Subcutaneous abdominal adipose tissue (tissue), 5 donors: ENCODE measurements at regions not wholly inside any gene's neighbourhood (a gene's known extent, or its start where the extent isn't known, plus 50 kb on each side); places are given as distances from the start of the nearest gene placed in this dataset.

ENCODE experiments used
- H3K27ac ChIP-seq: one replicate; pipeline ENCODE4 v1.7.0; 2013; ENCODE audit warnings: low read depth, mild to moderate bottlenecking, inconsistent platforms, low read length, moderate library complexity
- H3K27me3 ChIP-seq, 5 donors: one replicate each; pipeline ENCODE4 v1.7.0; 2013; ENCODE audit warnings: low read length in 5 of 5, inconsistent platforms in 1 of 5; ENCODE audit not compliant: control insufficient read depth in 5 of 5, insufficient read depth in 4 of 5
- H3K36me3 ChIP-seq, 5 donors: one replicate each; pipeline ENCODE4 v1.7.0; 2013; ENCODE audit warnings: low read length in 5 of 5; ENCODE audit not compliant: control insufficient read depth in 5 of 5, insufficient read depth in 5 of 5
- H3K4me1 ChIP-seq, 5 donors: one replicate each; pipeline ENCODE4 v1.7.0; 2013; ENCODE audit warnings: low read length in 5 of 5, mild to moderate bottlenecking in 3 of 5, moderate library complexity in 1 of 5; ENCODE audit not compliant: control insufficient read depth in 5 of 5, insufficient read depth in 5 of 5
- H3K4me3 ChIP-seq, 5 donors: one replicate each; pipeline ENCODE4 v1.7.0; 2013; ENCODE audit warnings: low read length in 5 of 5, low read depth in 1 of 5
- H3K9ac ChIP-seq, 5 donors: one replicate each; pipeline ENCODE4 v1.7.0; 2013; ENCODE audit warnings: low read length in 5 of 5, mild to moderate bottlenecking in 4 of 5, moderate library complexity in 3 of 5
- H3K9me3 ChIP-seq, 5 donors: one replicate each; pipeline ENCODE4 v1.7.0; 2013; ENCODE audit warnings: low read length in 5 of 5; ENCODE audit not compliant: control insufficient read depth in 5 of 5
- donor health status: healthy.
- donor health status: healthy.
- donor health status: healthy.
- donor health status: healthy.
- donor health status: healthy.

DNA sequence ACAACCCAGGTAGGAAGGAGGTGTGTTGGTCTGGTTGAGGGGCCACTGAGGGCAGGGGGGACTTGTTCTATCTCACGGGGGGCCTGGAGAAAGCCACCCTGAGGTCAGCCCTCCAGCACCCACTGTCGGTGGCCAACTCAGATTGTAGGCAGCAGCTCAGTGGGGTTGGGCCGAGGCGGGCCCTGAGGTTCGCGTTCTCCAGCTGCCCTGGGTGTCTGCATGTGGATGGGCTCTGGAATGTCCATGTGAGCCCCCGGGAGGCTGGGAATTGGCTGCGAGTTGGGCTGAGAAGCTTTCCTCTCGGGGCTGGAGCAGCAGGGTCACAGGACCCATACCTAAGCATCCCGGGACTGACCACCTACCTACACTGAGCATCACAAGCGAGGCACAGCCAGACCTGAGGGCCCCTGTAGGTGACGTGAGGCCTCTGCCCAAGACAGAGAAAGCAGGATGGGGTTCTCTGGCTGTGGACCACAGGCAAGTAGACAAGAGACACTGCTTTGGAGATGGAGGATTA is 70.3 kb upstream of the HAAO start:
- H3K9ac ChIP-seq = no peak overlapping the region
- no peak overlapping the region for H3K27ac ChIP-seq
- H3K36me3 ChIP-seq = no peaks in the 10 kb centered on the region
- H3K9me3 ChIP-seq = peaks cover 0 to 3% (median 0%) of the 10 kb centered on the region in 5 donors
- H3K4me3 ChIP-seq = no peak overlapping the region
- H3K4me1 ChIP-seq = peaks cover 5 to 32% (median 21%) of the 10 kb centered on the region in 5 donors
- no peaks in the 10 kb centered on the region for H3K27me3 ChIP-seq

DNA sequence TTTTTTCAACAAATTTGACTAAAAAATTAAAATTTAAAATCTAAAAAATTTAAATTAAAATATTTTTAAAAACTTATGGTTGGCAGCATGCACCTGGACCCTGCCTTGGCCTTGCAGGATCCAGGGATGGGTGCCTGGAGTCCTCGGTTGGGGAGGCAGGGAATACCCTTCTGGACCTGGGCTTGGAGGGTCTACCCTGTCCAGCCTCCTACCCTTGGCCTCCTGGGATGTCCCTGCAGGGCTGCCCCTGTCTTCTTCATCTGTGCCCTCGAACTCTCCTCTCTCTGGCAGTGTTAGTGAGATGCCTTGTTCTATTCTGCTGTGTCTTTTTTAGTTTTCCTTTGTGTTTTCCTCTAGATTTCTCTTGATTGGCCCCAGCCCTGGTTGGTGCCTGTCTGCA is 68.9 kb upstream of the HAAO start:
- H3K4me3 ChIP-seq = no peak overlapping the region
- H3K27me3 ChIP-seq = no peaks in the 10 kb centered on the region
- H3K27ac ChIP-seq = no peak overlapping the region

DNA sequence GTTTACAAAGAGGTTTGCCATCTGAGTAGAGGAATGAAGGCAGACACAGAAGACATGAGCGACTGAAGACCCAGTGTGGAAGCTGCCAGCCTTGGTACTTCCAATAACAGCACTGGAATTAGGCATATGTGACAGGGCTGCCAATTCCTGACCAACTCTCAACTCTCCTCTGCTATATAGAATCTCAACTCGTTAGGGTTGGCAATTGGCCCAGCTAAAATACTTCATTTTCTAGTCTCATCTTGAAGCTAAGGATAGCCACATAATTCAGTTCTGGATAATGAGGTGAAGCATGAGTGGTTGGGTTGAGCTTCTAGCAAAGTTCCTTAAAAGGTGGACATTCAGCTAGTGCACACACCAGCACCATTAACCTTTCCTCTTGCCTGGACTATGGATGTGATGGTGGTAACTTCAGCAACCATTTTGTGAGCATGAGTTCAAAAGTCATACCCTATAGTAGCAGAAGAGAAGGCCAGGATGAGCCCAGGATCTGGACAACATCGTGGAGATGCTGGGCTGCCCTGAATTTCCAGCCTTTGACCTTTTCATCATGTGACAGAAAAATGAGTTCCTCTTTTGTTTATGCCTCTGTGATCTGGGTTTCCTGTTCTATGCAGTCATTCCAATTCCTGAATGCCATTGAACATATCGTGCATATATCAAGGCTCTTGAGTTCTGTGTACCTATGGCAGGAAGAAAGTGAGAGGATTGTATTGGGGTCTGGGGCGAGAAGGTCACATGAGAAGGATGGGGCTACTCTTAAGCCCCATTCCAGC is 68.1 kb upstream of the HAAO start:
- Histone ChIP-seq H3K36me3 (no peaks in the 10 kb centered on the region), H3K9me3 (peaks cover 0 to 3% (median 0%) of the 10 kb centered on the region in 5 donors), H3K4me1 (peaks cover 0 to 10% (median 0%) of the 10 kb centered on the region in 5 donors), H3K27me3 (no peaks in the 10 kb centered on the region), H3K9ac (no peak overlapping the region), H3K27ac (no peak overlapping the region), H3K4me3 (no peak overlapping the region)

More for the DNA sequence above, 68.9 kb upstream of the HAAO start:
- Histone ChIP-seq H3K36me3 (no peaks in the 10 kb centered on the region), H3K4me1 (peaks cover 5 to 18% (median 7%) of the 10 kb centered on the region in 5 donors), H3K9me3 (peaks cover 0 to 3% (median 0%) of the 10 kb centered on the region in 5 donors), H3K9ac (no peak overlapping the region)

DNA sequence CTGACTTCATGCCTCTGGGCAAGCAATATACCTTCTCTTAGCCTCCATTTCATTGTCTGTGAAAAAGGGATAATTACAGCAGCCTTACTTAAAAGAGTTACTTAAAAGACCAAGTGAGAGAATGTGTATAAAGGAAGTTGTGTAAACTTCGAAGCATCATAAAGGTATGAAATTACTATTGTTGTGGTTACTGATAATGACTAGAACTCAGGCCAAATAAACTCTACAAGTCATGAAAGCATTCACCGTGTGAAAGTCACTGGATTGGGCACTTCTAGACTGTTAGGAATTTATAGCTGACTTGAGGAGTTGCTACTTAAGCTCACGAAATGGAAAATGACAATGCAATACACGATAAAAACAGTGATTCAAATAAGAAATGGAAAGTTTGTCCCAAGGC is 67.4 kb upstream of the HAAO start:
- no peak overlapping the region for H3K4me3 ChIP-seq
- no peaks in the 10 kb centered on the region for H3K36me3 ChIP-seq
- H3K4me1 ChIP-seq = peaks cover 0 to 10% (median 0%) of the 10 kb centered on the region in 5 donors
- no peak overlapping the region for H3K27ac ChIP-seq
- no peak overlapping the region for H3K9ac ChIP-seq
- no peaks in the 10 kb centered on the region for H3K27me3 ChIP-seq
- H3K9me3 ChIP-seq = peaks cover 0 to 3% (median 0%) of the 10 kb centered on the region in 5 donors

DNA sequence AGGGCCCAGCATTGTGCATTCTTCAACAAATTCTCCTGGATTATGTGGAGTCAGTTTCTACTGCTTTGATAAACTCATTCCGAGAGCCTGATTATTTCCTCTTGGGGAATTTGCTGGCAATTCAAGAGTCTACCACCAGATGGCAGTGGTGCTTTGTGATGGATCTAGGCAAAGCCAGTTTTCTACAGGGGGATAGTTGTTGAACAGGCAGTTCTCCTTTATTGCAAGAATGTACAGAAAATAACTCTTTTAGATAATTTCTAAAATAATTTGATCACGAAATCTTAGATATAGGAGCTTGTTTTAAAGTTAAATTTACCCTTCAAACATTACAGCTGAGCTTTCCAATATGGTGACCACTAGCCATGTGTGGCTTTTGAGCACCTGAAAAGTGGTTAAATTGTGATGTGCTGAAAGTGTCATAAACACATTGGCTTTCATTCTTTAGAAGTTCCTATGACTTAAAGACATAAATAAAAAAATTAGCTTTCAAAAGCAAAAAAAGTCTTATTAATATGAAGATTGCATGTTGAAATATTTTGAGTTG is 66.7 kb upstream of the HAAO start:
- Histone ChIP-seq H3K27ac (no peak overlapping the region), H3K36me3 (no peaks in the 10 kb centered on the region), H3K9me3 (peaks cover 0 to 3% (median 0%) of the 10 kb centered on the region in 5 donors), H3K9ac (no peak overlapping the region), H3K27me3 (no peaks in the 10 kb centered on the region), H3K4me1 (peaks cover 0 to 15% (median 6%) of the 10 kb centered on the region in 5 donors), H3K4me3 (no peak overlapping the region)

DNA sequence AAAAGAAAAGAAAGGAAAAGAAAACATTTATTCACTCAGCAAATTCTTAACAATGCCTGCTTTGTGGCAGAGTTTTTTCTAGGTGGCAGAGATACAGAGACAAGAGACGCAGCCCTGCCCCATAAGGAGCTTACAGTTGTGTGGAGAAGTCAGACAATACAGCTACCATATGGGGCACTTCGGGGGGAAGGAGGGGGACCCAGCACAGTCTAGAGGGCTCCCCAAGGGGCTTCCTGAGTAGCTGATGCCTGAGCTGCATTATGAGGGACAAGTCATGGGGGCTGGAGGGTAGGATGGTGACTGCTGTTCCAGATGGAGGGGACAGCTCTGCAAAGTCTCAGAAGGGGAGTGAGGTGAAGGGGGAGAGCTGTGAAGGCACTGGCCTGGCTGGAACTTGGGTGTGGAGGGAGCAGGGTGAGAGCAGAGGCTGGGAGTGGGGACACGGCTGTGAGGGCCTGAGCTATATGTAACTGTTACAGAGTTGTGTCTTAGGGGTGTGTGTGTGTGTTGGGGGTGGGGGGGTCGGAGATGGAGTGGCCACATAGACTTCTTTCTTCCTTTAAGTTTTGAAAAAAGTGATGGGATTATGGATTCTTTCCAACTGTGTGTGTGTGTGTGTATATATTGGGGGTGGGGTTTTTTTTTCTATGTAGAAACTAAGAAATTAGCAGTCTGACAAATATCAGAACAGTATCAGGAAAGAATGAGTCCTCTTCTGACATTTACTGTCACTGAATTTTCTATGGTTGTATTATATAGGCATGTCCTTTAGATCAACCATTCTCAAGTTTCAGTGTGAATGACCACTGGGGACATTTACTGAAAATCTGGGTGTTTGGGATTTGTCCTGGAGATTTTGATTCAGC is 66.0 kb upstream of the HAAO start:
- Histone ChIP-seq H3K27me3 (no peaks in the 10 kb centered on the region), H3K4me1 (peaks cover 0 to 21% (median 12%) of the 10 kb centered on the region in 5 donors)

DNA sequence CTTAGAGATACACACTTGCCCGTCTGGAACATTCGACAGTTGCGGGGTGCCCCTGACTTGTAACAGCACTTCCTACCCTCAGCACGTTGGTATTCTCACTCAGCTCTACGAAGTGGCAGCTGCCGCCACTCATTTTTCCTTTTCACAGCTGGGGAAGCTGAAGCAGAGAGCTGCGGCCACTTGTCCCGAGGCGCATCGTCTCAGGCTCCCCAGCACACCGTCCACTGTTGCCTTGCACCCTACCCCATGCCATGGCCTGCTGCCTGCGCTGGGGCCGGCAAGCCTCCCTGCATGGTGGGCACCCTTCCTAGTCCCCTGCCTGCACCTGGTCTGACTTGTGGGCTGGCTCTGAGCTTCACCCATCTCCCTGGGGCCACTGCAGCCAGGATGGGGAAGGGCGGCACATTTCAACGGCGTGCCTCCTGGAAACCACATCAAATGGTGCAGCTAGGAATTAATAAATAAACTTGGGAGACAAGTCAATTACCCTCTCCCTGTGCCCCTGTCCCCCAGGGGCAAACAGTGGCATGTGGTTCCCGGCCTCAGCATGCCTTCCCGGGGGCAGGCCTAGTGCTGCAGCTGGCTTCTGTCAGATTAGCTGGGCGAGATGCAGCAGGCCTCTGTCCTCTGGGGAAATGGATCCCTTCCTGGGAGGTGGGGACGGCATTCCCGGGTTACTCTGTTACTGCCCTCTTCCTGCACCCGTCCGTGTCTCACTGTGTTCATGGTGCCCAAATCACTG is 64.7 kb upstream of the HAAO start:
- peaks cover 0 to 21% (median 16%) of the 10 kb centered on the region in 5 donors for H3K4me1 ChIP-seq
- no peaks in the 10 kb centered on the region for H3K36me3 ChIP-seq
- no peak overlapping the region for H3K9ac ChIP-seq
- no peak overlapping the region for H3K4me3 ChIP-seq
- H3K27me3 ChIP-seq = no peaks in the 10 kb centered on the region
- H3K9me3 ChIP-seq = peaks cover 0 to 3% (median 0%) of the 10 kb centered on the region in 5 donors
- H3K27ac ChIP-seq = no peak overlapping the region

More for the DNA sequence above, 66.0 kb upstream of the HAAO start:
- Histone ChIP-seq H3K4me3 (no peak overlapping the region), H3K9ac (no peak overlapping the region), H3K9me3 (peaks cover 0 to 3% (median 0%) of the 10 kb centered on the region in 5 donors), H3K27ac (no peak overlapping the region), H3K36me3 (no peaks in the 10 kb centered on the region)

DNA sequence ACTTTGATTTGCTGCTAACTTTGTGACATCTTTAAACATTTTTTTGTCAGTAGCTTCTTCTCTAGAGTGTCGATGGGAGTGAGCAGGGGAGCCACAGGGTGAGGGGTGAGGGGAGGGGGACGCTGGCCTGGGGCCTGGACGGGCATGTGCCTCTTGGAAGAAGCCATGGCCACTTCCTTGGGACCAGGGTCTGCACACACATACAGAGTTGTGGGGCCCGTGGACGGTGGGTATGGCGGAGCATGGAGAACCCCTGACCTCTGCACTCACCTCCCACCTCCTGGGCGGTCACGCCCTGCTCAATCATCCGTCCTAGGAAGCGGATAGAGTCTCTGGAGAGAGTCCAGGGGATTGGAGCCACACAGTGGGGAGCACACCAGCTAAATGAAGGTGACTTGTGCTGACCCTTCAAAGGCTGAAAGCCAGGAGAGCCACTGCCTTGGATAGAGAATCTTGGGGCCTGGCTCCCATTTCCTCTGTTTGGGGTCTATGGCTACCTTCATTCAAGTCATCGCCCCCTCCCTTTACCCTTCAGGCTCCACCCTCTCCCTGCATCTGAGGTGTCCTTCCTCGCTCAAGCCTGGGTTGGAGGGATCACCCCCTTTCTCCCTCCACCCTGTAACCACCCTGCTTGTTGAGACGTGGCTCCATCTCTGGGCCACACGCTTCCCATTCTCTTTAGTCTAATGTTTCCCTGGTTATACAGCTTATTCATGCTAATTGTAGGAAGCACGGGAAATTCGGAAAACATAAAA is 63.9 kb upstream of the HAAO start:
- Histone ChIP-seq H3K9ac (no peak overlapping the region), H3K9me3 (peaks cover 0 to 3% (median 0%) of the 10 kb centered on the region in 5 donors), H3K27me3 (no peaks in the 10 kb centered on the region), H3K27ac (no peak overlapping the region), H3K4me1 (peaks cover 3 to 25% (median 19%) of the 10 kb centered on the region in 5 donors), H3K36me3 (no peaks in the 10 kb centered on the region), H3K4me3 (no peak overlapping the region)
